SK-N-SH (cell line): ENCODE measurements at regions not wholly inside any gene's neighbourhood (a gene's known extent, or its start where the extent isn't known, plus 50 kb on each side); places are given as distances from the start of the nearest gene placed in this dataset.

Experiments
- CTCF ChIA-PET: fragments of 300-600, 350-600 bp; formaldehyde crosslinking; extraction: SDS; loops from one replicate; lab custom pipeline; 2021; lab: Yijun Ruan, JAX
- POLR2A ChIA-PET: fragments of 350-600 bp; sonication (Branson Sonifier 250); formaldehyde crosslinking; extraction: SDS; loops from one replicate; lab custom pipeline; 2020; ENCODE audit warnings: antibody characterized with exemption, inconsistent platforms; lab: Yijun Ruan, JAX
- DNase-seq: peaks from one replicate; pipeline ENCODE4 v3.0.0; 2012
- H2AFZ ChIP-seq: fragments of 200-600 bp; sonication (generic); 2 replicates; pipeline ENCODE4 v1.8.1; 2016; ENCODE audit warnings: antibody characterized with exemption, mild to moderate bottlenecking, low read depth
- H3F3A ChIP-seq: fragments of 200-600 bp; sonication (generic); replicated peaks from 2 replicates; pipeline ENCODE3; 2016; ENCODE audit warnings: antibody characterized with exemption, mild to moderate bottlenecking; ENCODE audit not compliant: insufficient read depth
- H3K27ac ChIP-seq, 2 experiments: fragments of 200-500 bp in 1 of 2; fragments of 200-600 bp in 1 of 2; sonication (Bioruptor generic) in 1 of 2; sonication (generic), shearing (Covaris generic) in 1 of 2; 2 replicates each; pipeline versions ENCODE4 v1.5.1 to v1.6.1; 2014 to 2016; ENCODE audit warnings: low read depth in 2 of 2, inconsistent platforms in 1 of 2, low read length in 1 of 2, mild to moderate bottlenecking in 1 of 2, mixed read lengths in 1 of 2
- H3K27me3 ChIP-seq: fragments of 200-600 bp; sonication (generic), shearing (Covaris generic); 2 replicates; pipeline ENCODE4 v1.6.1; 2016; ENCODE audit warnings: mixed run types; ENCODE audit not compliant: insufficient read depth
- H3K36me3 ChIP-seq, 2 experiments: fragments of 200-500 bp in 1 of 2; fragments of 200-600 bp in 1 of 2; sonication (Bioruptor generic) in 1 of 2; sonication (generic) in 1 of 2; replicated peaks in 1 of 2; 2 replicates each; pipeline versions ENCODE3 to v1.5.1; 2014 to 2016; ENCODE audit warnings: low read length in 1 of 2, mild to moderate bottlenecking in 1 of 2; ENCODE audit not compliant: insufficient read depth in 2 of 2, control insufficient read depth in 1 of 2
- H3K4me1 ChIP-seq, 2 experiments: fragments of 200-500 bp in 1 of 2; fragments of 200-600 bp in 1 of 2; sonication (Bioruptor generic) in 1 of 2; sonication (generic), shearing (Covaris generic) in 1 of 2; 2 replicates each; pipeline versions ENCODE4 v1.5.1 to v1.6.1; 2014 to 2016; ENCODE audit warnings: low read depth in 1 of 2, low read length in 1 of 2, mixed run types in 1 of 2; ENCODE audit not compliant: insufficient read depth in 2 of 2, control insufficient read depth in 1 of 2
- H3K4me2 ChIP-seq: fragments of 200-600 bp; sonication (generic), shearing (Covaris generic); 2 replicates; pipeline ENCODE4 v1.6.1; 2017; ENCODE audit warnings: mixed run types
- H3K4me3 ChIP-seq, 2 experiments: fragments of 200-500 bp in 1 of 2; fragments of 200-600 bp in 1 of 2; sonication (Bioruptor generic) in 1 of 2; sonication (generic), shearing (Covaris generic) in 1 of 2; 2 replicates each; pipeline versions ENCODE4 v1.5.1 to v1.8.1; 2014 to 2016; ENCODE audit warnings: low read depth in 2 of 2, inconsistent platforms in 1 of 2, low read length in 1 of 2, mild to moderate bottlenecking in 1 of 2, mixed read lengths in 1 of 2, moderate library complexity in 1 of 2
- H3K79me2 ChIP-seq: fragments of 200-600 bp; sonication (generic); 2 replicates; pipeline ENCODE4 v1.8.1; 2017; ENCODE audit warnings: mild to moderate bottlenecking; ENCODE audit not compliant: insufficient read depth
- H3K9ac ChIP-seq: fragments of 200-600 bp; sonication (generic); 2 replicates; pipeline ENCODE4 v1.6.1; 2017; ENCODE audit warnings: mixed run types
- H3K9me2 ChIP-seq: fragments of 200-600 bp; sonication (generic); 2 replicates; pipeline ENCODE4 v1.6.1; 2017; ENCODE audit warnings: mixed run types
- H3K9me3 ChIP-seq: fragments of 200-600 bp; sonication (generic); 2 replicates; pipeline ENCODE4 v1.6.1; 2017; ENCODE audit warnings: mixed run types, mild to moderate bottlenecking, moderate library complexity
- H4K20me1 ChIP-seq: fragments of 200-600 bp; sonication (generic); 2 replicates; pipeline ENCODE4 v1.6.1; 2017; ENCODE audit warnings: mild to moderate bottlenecking, mixed run types; ENCODE audit not compliant: insufficient read depth
- CHD2 ChIP-seq: fragments of 150-350 bp; IDR thresholded peaks from 2 replicates; pipeline ENCODE4 v1.6.1; 2018; ENCODE audit warnings: low read length; ENCODE audit not compliant: partially characterized antibody
- EP300 ChIP-seq, 2 experiments: IDR thresholded peaks; 2 replicates each; pipeline versions ENCODE4 v1.4.0 to v1.6.1; 2012; ENCODE audit warnings: borderline replicate concordance in 1 of 2, low read depth in 1 of 2, low read length in 1 of 2
- EZH2phosphoT487 ChIP-seq: fragments of 200-600 bp; sonication (generic); IDR thresholded peaks from 2 replicates; pipeline ENCODE4 v1.6.1; 2017; ENCODE audit warnings: low read depth, mixed run types, mild to moderate bottlenecking, antibody characterized with exemption, moderate library complexity, borderline replicate concordance
- FOSL2 ChIP-seq: IDR thresholded peaks from 2 replicates; pipeline ENCODE4 v1.4.0; 2012; ENCODE audit warnings: low read depth, mild to moderate bottlenecking, moderate library complexity, borderline replicate concordance
- GABPA ChIP-seq: IDR thresholded peaks from 2 replicates; pipeline ENCODE4 v1.4.0; 2012; ENCODE audit warnings: low read depth, mild to moderate bottlenecking
- JUND ChIP-seq: IDR thresholded peaks from 2 replicates; pipeline ENCODE4 v1.4.0; 2012
- MEF2A ChIP-seq: IDR thresholded peaks from 2 replicates; pipeline ENCODE4 v1.4.0; 2012; ENCODE audit warnings: low read depth, borderline replicate concordance
- NFIC ChIP-seq: IDR thresholded peaks from 2 replicates; pipeline ENCODE4 v1.4.0; 2012; ENCODE audit warnings: borderline replicate concordance
- RCOR1 ChIP-seq: fragments of 150-350 bp; IDR thresholded peaks from 2 replicates; pipeline ENCODE4 v1.6.1; 2017; ENCODE audit warnings: antibody characterized with exemption, low read length
- RXRA ChIP-seq: IDR thresholded peaks from 2 replicates; pipeline ENCODE4 v1.4.0; 2012; ENCODE audit warnings: low read depth, mild to moderate bottlenecking, borderline replicate concordance
- SMC3 ChIP-seq: IDR thresholded peaks from 2 replicates; pipeline ENCODE4 v1.6.1; 2012; ENCODE audit warnings: low read depth, low read length, improper control_type of control experiment
- TAF1 ChIP-seq: IDR thresholded peaks from 2 replicates; pipeline ENCODE4 v1.6.1; 2012; ENCODE audit warnings: low read depth, mild to moderate bottlenecking, low read length, moderate library complexity, borderline replicate concordance
- TEAD4 ChIP-seq: IDR thresholded peaks from 2 replicates; pipeline ENCODE4 v1.4.0; 2012; ENCODE audit warnings: mild to moderate bottlenecking, borderline replicate concordance; ENCODE audit not compliant: insufficient read depth
- WGBS: methylation state at CpG from one replicate; pipeline ENCODE4 v1.1.6; 2017; ENCODE audit warnings: low lambda C conversion rate; 5-methylcytosine and 5-hydroxymethylcytosine counted together
- TF ChIP-seq, protein P1 (sequence below): fragments of 200-600 bp; sonication (generic); IDR thresholded peaks from 2 replicates; pipeline ENCODE4 v1.6.1; 2017; ENCODE audit warnings: antibody characterized with exemption, mild to moderate bottlenecking, moderate library complexity
- TF ChIP-seq, protein P2 (sequence below): IDR thresholded peaks from 2 replicates; pipeline ENCODE4; 2012
- TF ChIP-seq, protein P3 (sequence below): IDR thresholded peaks from 2 replicates; pipeline ENCODE4 v1.4.0; 2012; ENCODE audit warnings: low read depth, borderline replicate concordance
- TF ChIP-seq, protein P4 (sequence below): IDR thresholded peaks from 2 replicates; pipeline ENCODE4 v1.6.1; 2012; ENCODE audit warnings: mild to moderate bottlenecking, low read depth, low read length, moderate library complexity
- TF ChIP-seq, protein P5 (sequence below): IDR thresholded peaks from 2 replicates; pipeline ENCODE4 v1.4.0; 2012; ENCODE audit warnings: low read depth

DNA sequence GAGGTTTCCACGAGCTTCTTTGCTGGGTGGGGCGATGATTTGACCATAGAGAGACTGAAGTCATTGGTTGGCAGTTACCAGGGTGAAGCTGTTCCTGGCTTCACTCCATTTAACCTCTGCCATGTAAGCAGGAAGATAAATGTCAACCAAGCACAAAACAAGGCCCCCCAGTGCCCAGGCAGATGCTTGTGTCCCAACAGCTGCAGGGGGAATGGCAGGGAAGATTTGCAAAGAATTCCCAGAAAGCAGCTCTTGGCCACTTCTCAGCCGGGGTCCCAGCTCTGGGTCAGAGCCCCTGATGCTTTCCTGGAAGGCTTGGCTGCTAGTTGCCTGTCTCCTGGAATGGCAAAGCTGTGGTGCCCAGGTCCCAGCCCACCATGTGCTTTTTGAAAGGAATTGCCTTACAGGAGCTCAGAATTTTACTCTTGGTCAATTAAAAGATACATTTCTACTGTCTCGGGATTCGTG, 383.4 kb downstream of the ENC1 start:
- CTCF ChIA-PET, result interaction anchor here (1.1 to 1.5 kb wide), 2 partner anchors 11 to 17 kb away, joined by 3 read pairs; no protein-coding TSS in a partner anchor
- TF ChIP-seq TAF1, result no peak
- TF ChIP-seq MEF2A, result no peak
- no peak for TF ChIP-seq GABPA
- no peak for TF ChIP-seq TEAD4
- TF ChIP-seq EP300 (IDR thresholded peaks at IDR 0.05; ENCODE audit: borderline replicate concordance in 1 of 2, low read depth in 1 of 2, low read length in 1 of 2), result no peak
- no peak for TF ChIP-seq SMC3
- TF ChIP-seq, protein P1, sequence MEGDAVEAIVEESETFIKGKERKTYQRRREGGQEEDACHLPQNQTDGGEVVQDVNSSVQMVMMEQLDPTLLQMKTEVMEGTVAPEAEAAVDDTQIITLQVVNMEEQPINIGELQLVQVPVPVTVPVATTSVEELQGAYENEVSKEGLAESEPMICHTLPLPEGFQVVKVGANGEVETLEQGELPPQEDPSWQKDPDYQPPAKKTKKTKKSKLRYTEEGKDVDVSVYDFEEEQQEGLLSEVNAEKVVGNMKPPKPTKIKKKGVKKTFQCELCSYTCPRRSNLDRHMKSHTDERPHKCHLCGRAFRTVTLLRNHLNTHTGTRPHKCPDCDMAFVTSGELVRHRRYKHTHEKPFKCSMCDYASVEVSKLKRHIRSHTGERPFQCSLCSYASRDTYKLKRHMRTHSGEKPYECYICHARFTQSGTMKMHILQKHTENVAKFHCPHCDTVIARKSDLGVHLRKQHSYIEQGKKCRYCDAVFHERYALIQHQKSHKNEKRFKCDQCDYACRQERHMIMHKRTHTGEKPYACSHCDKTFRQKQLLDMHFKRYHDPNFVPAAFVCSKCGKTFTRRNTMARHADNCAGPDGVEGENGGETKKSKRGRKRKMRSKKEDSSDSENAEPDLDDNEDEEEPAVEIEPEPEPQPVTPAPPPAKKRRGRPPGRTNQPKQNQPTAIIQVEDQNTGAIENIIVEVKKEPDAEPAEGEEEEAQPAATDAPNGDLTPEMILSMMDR, result no peak
- no peak for TF ChIP-seq CHD2
- TF ChIP-seq, protein P2, sequence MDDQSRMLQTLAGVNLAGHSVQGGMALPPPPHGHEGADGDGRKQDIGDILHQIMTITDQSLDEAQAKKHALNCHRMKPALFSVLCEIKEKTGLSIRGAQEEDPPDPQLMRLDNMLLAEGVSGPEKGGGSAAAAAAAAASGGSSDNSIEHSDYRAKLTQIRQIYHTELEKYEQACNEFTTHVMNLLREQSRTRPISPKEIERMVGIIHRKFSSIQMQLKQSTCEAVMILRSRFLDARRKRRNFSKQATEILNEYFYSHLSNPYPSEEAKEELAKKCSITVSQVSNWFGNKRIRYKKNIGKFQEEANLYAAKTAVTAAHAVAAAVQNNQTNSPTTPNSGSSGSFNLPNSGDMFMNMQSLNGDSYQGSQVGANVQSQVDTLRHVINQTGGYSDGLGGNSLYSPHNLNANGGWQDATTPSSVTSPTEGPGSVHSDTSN, result no peak
- no peak for TF ChIP-seq RXRA
- no peak for TF ChIP-seq JUND
- TF ChIP-seq, protein P3, sequence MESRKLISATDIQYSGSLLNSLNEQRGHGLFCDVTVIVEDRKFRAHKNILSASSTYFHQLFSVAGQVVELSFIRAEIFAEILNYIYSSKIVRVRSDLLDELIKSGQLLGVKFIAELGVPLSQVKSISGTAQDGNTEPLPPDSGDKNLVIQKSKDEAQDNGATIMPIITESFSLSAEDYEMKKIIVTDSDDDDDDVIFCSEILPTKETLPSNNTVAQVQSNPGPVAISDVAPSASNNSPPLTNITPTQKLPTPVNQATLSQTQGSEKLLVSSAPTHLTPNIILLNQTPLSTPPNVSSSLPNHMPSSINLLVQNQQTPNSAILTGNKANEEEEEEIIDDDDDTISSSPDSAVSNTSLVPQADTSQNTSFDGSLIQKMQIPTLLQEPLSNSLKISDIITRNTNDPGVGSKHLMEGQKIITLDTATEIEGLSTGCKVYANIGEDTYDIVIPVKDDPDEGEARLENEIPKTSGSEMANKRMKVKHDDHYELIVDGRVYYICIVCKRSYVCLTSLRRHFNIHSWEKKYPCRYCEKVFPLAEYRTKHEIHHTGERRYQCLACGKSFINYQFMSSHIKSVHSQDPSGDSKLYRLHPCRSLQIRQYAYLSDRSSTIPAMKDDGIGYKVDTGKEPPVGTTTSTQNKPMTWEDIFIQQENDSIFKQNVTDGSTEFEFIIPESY, result no peak
- no peak for TF ChIP-seq EZH2phosphoT487
- no peak for TF ChIP-seq FOSL2
- TF ChIP-seq RCOR1, result no peak
- TF ChIP-seq, protein P4, sequence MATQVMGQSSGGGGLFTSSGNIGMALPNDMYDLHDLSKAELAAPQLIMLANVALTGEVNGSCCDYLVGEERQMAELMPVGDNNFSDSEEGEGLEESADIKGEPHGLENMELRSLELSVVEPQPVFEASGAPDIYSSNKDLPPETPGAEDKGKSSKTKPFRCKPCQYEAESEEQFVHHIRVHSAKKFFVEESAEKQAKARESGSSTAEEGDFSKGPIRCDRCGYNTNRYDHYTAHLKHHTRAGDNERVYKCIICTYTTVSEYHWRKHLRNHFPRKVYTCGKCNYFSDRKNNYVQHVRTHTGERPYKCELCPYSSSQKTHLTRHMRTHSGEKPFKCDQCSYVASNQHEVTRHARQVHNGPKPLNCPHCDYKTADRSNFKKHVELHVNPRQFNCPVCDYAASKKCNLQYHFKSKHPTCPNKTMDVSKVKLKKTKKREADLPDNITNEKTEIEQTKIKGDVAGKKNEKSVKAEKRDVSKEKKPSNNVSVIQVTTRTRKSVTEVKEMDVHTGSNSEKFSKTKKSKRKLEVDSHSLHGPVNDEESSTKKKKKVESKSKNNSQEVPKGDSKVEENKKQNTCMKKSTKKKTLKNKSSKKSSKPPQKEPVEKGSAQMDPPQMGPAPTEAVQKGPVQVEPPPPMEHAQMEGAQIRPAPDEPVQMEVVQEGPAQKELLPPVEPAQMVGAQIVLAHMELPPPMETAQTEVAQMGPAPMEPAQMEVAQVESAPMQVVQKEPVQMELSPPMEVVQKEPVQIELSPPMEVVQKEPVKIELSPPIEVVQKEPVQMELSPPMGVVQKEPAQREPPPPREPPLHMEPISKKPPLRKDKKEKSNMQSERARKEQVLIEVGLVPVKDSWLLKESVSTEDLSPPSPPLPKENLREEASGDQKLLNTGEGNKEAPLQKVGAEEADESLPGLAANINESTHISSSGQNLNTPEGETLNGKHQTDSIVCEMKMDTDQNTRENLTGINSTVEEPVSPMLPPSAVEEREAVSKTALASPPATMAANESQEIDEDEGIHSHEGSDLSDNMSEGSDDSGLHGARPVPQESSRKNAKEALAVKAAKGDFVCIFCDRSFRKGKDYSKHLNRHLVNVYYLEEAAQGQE, result no peak
- TF ChIP-seq NFIC, result no peak
- TF ChIP-seq, protein P5, sequence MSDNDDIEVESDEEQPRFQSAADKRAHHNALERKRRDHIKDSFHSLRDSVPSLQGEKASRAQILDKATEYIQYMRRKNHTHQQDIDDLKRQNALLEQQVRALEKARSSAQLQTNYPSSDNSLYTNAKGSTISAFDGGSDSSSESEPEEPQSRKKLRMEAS, result no peak
- Histone ChIP-seq H3K27me3 (no peaks in the 10 kb centered on the region), H3K9me2 (no peaks in the 10 kb centered on the region), H3K4me2 (no peak overlapping the region), H3K9me3 (no peaks in the 10 kb centered on the region), H4K20me1 (no peaks in the 10 kb centered on the region), H3K9ac (no peak overlapping the region), H2AFZ (no peak overlapping the region), H3K27ac (no peak overlapping the region), H3K4me3 (no peak overlapping the region), H3K4me1 (peaks cover 0 to 4% of the 10 kb centered on the region in 2 experiments; a peak in 1 of 4 replicates), H3F3A (no peaks in the 10 kb centered on the region), H3K36me3 (no peaks in the 10 kb centered on the region), H3K79me2 (no peaks in the 10 kb centered on the region)
- DNase-seq, result no peak
- WGBS, result 84% methylated on average over 5 of the region's 5 CpGs
- POLR2A ChIA-PET, result no interaction called here
